ENCODE measurements at regions not wholly inside any gene's neighbourhood (a gene's known extent, or its start where the extent isn't known, plus 50 kb on each side); places are given as distances from the start of the nearest gene placed in this dataset.

GRCh38 chr3:165513715-165514701 is 317.8 kb upstream of the SLITRK3 start:
- Histone ChIP-seq H4K20me1 (ENCODE audit: insufficient read depth, low read length) (no peaks in the 10 kb centered on the region), H3K9me2 (replicated peaks; ENCODE audit: insufficient read depth, low read length) (no peaks in the 10 kb centered on the region), H3K9ac (ENCODE audit: low read length) (no peak overlapping the region), H2AFZ (ENCODE audit: low read length) (no peak overlapping the region), H3K27ac (ENCODE audit: low read length) (no peak overlapping the region), H3K4me3 (ENCODE audit: low read length) (no peak overlapping the region), H3K9me3 (replicated peaks; ENCODE audit: insufficient read depth, low read length) (no peaks in the 10 kb centered on the region), H3K36me3 (replicated peaks; ENCODE audit: insufficient read depth, low read length) (no peaks in the 10 kb centered on the region), H3K79me2 (ENCODE audit: low read length) (no peaks in the 10 kb centered on the region), H3F3A (ENCODE audit: insufficient read depth, low read length) (no peaks in the 10 kb centered on the region), H3K27me3 (replicated peaks; ENCODE audit: insufficient read depth, low read length) (no peaks in the 10 kb centered on the region), H3K4me1 (ENCODE audit: low read length) (peaks cover 4% of the 10 kb centered on the region; the same call in 1 of the 2 replicates), H3K4me2 (ENCODE audit: low read depth, low read length) (no peak overlapping the region)
- no peak for DNase-seq
- no peak for TF ChIP-seq EZH2phosphoT487 (IDR thresholded peaks at IDR 0.05; ENCODE audit: low read length)
- TF ChIP-seq CTCF (IDR thresholded peaks at IDR 0.05; ENCODE audit: low read length): no peak
- TF ChIP-seq EZH2 (optimal IDR thresholded peaks at IDR 0.05; ENCODE audit: low read depth, low read length): no peak

GRCh38 chr3:165507576-165507975 is 311.4 kb upstream of the SLITRK3 start:
- H3F3A ChIP-seq (ENCODE audit: insufficient read depth, low read length): no peaks in the 10 kb centered on the region
- H4K20me1 ChIP-seq (ENCODE audit: insufficient read depth, low read length): no peaks in the 10 kb centered on the region
- DNase-seq: no peak
- no peaks in the 10 kb centered on the region for H3K79me2 ChIP-seq (ENCODE audit: low read length)
- TF ChIP-seq EZH2phosphoT487 (IDR thresholded peaks at IDR 0.05; ENCODE audit: low read length): no peak
- TF ChIP-seq EZH2 (optimal IDR thresholded peaks at IDR 0.05; ENCODE audit: low read depth, low read length): no peak
- TF ChIP-seq CTCF (IDR thresholded peaks at IDR 0.05; ENCODE audit: low read length): no peak
- no peaks in the 10 kb centered on the region for H3K36me3 ChIP-seq (replicated peaks; ENCODE audit: insufficient read depth, low read length)
- H3K9ac ChIP-seq (ENCODE audit: low read length): no peak overlapping the region
- H3K4me1 ChIP-seq (ENCODE audit: low read length): no peaks in the 10 kb centered on the region
- H3K9me2 ChIP-seq (replicated peaks; ENCODE audit: insufficient read depth, low read length): no peaks in the 10 kb centered on the region
- H3K9me3 ChIP-seq (replicated peaks; ENCODE audit: insufficient read depth, low read length): no peaks in the 10 kb centered on the region
- no peak overlapping the region for H3K27ac ChIP-seq (ENCODE audit: low read length)
- no peaks in the 10 kb centered on the region for H3K27me3 ChIP-seq (replicated peaks; ENCODE audit: insufficient read depth, low read length)
- no peak overlapping the region for H3K4me2 ChIP-seq (ENCODE audit: low read depth, low read length)
- H2AFZ ChIP-seq (ENCODE audit: low read length): no peak overlapping the region
- H3K4me3 ChIP-seq (ENCODE audit: low read length): no peak overlapping the region

GRCh38 chr3:165507060-165507459 is 310.9 kb upstream of the SLITRK3 start:
- Histone ChIP-seq H3F3A (ENCODE audit: insufficient read depth, low read length) (no peaks in the 10 kb centered on the region), H3K27me3 (replicated peaks; ENCODE audit: insufficient read depth, low read length) (no peaks in the 10 kb centered on the region), H3K27ac (ENCODE audit: low read length) (no peak overlapping the region), H3K9ac (ENCODE audit: low read length) (no peak overlapping the region), H4K20me1 (ENCODE audit: insufficient read depth, low read length) (no peaks in the 10 kb centered on the region), H3K9me2 (replicated peaks; ENCODE audit: insufficient read depth, low read length) (no peaks in the 10 kb centered on the region), H2AFZ (ENCODE audit: low read length) (no peak overlapping the region), H3K4me3 (ENCODE audit: low read length) (no peak overlapping the region), H3K36me3 (replicated peaks; ENCODE audit: insufficient read depth, low read length) (no peaks in the 10 kb centered on the region), H3K4me1 (ENCODE audit: low read length) (no peaks in the 10 kb centered on the region), H3K4me2 (ENCODE audit: low read depth, low read length) (no peak overlapping the region), H3K9me3 (replicated peaks; ENCODE audit: insufficient read depth, low read length) (no peaks in the 10 kb centered on the region), H3K79me2 (ENCODE audit: low read length) (no peaks in the 10 kb centered on the region)
- TF ChIP-seq CTCF (IDR thresholded peaks at IDR 0.05; ENCODE audit: low read length): no peak
- no peak for TF ChIP-seq EZH2phosphoT487 (IDR thresholded peaks at IDR 0.05; ENCODE audit: low read length)
- TF ChIP-seq EZH2 (optimal IDR thresholded peaks at IDR 0.05; ENCODE audit: low read depth, low read length): no peak
- DNase-seq: no peak

All from MM.1S (cell line).